Activated T-cell treated with anti-CD3 and anti-CD28 coated beads, Interleukin-2, amount 50 U/mL, for 48 hours (primary cell): ENCODE measurements at regions not wholly inside any gene's neighbourhood (a gene's known extent, or its start where the extent isn't known, plus 50 kb on each side); places are given as distances from the start of the nearest gene placed in this dataset.
"Not testable (repeated sequence)": the region's sequence is repeated elsewhere in the genome, so short reads cannot be mapped to it uniquely, and the experiment has no call there.

ENCODE experiments used
- DNase-seq, 2 experiments: peaks; one replicate each; pipeline ENCODE4 v3.0.0-alpha.2; 2020

DNA sequence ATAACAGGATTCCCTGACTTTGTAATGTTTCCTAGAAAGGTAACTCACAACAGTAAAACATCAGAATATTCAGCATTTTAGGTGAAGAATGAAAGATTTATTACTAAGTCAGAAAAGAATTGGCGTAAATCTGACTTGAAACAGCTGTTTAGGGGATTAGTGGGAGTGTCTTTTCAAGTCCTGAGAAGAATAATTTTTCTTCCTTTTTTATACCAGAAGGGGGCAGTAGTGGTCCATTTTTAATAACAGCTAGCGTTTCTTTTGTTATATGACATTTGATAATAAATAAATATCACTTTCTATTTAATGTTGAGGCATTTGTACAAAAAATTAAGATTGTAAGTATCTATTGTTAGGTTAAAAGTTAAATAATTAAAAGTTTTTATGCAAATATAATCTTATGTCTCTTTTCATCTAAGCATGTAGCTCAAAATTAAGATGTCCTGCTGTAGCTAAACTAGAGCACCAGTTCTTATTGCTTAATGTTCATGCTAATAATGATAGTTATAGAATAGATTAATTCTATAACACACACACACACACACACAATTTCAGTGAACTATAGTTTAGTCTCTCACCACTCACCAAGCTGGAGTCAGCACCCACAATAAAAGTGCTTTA, 258.7 kb upstream of the ARRDC3 start:
- DNase-seq, result no peak

GRCh38 chr5:91639744-91640143, 256.6 kb upstream of the ARRDC3 start:
- DNase-seq, result no peak

DNA sequence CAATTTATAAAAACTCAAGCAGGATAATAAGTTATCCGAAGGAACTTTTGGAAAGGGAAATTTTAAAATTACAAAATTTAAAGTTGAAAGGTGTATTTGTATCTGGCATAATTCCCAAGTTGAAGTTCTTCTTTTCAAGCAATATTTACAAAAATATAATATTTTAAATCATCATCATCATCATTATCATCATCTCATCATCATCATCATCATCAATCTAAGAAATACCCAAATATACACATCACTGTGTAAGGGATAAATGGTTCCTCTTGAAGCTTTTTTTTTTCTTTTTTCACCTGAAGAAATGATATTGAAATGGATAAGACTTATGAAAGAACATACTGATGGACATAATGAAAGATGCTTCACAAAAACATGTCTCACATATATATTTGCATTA, 254.9 kb upstream of the ARRDC3 start:
- no peak for DNase-seq

- no peak for DNase-seq
These were observed 253.0 kb upstream of the ARRDC3 start for GRCh38 chr5:91635950-91636734.

GRCh38 chr5:91632871-91633270, 249.8 kb upstream of the ARRDC3 start:
- DNase-seq, result no peak

- no peak for DNase-seq
These were observed 228.6 kb upstream of the ARRDC3 start for GRCh38 chr5:91611746-91612145.

DNA sequence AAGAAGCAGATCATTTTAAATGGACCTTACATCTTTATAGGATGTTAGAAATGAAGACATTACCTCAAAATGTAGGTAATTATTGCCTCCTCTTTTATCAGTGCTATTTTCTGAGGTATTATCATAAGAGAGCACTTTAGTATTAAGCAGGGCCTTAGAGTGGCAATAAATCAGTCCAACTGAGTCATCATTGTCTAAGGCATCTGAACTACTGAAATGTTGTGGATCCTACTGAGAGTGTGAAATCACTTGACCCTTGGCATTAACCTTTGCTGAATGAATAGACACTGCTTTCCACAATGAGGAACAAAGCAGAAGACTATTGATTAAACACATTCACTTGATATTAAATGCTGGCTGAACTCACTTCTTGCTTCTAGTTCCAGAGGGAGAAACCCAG, 224.6 kb upstream of the ARRDC3 start:
- DNase-seq, result no peak

GRCh38 chr5:91599863-91600262, 216.7 kb upstream of the ARRDC3 start:
- no peak for DNase-seq

- DNase-seq, result no peak
These were observed 215.1 kb upstream of the ARRDC3 start for GRCh38 chr5:91598216-91598615.

DNA sequence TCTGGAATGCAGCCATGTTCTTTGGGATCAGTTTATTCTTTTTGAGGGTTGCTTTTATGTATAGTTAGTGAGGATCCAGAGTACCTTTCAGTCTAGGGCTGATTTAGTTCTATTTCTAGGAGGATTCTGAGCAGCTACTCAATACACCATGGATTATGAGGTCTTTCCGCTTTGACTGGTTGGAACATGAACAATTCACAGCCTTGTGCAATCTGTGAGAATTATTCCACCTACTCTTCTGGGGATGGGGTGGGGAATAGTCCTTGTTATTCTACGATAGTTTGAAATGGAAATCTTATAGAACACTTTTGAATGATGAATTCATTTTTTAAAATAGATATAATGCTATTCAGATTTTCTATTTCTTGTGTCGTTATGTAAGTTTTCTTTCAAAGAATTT, 212.3 kb upstream of the ARRDC3 start:
- DNase-seq, result no peak

DNA sequence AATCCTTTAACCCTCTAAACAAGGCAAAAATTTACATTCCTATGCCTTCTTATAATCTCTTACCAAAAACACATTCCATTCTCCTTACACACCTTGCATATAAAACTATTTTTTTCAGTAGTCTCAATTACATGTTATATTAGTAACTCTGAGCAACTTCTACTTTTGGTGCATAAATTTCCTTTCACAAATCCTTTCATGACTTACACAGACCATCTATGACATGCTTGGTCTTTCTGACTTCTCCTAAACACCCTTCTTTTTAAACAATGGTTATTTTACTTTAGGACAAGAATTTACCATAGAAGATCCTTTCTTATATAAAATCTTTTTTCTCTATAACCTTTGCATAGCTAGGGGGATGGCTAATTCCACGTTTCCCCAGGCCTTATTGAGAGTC, 208.0 kb upstream of the ARRDC3 start:
- DNase-seq, result no peak

DNA sequence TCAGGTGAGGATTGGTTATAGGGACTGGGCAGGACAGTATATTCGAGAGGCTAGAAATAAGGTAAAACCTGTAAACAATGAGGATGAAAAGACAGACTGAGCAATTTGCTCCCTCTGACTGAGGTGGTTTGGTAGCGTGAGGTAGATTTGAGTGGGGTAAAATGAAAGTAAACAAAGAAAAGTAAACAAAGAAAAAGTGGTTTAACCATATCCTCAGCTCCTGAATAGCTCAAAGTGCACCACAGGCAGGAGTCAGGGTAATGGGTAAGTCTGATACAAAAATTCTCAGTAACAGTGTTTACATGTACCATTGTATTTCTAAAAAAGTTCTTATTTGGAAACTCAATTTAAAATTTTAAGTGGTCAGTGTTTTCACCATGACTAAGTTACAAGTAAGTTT, 203.1 kb upstream of the ARRDC3 start:
- no peak for DNase-seq

DNA sequence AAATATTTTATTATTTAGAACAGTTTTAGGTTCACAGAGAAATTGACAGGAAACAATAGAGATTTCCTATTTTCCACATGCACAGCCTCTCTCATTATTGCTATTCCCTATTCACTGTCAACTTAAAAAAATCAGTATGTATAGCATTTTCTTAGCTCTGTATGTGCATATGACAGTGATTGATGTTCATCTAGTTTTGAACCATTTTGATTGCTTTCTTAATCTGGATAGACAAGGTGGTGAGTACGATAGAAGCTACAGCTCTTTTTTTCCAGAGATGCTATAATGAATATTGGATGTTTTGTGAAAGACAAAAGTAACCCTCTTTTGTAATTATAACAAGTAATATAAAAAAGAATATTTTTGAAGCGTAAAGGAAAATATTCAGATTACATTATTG, 201.2 kb upstream of the ARRDC3 start:
- no peak for DNase-seq

DNA sequence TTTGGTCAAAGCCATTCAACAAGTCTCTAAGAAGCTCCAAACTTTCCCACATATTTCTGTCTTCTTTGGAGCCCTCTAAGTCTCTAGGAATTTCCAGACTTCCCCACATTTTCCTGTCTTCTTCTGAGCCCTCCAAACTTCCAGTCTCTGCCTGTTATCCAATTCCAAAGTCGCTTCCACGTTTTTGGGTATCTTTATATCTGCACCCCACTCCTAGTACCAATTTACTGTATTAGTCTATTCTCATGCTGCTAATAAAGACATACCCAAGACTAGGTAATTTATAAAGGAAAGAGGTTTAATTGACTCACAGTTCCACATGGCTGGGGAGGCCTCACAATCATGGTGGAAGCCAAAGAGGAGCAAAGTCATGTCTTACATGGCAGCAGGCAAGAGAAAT, 182.9 kb upstream of the ARRDC3 start:
- not testable (repeated sequence) for DNase-seq

DNA sequence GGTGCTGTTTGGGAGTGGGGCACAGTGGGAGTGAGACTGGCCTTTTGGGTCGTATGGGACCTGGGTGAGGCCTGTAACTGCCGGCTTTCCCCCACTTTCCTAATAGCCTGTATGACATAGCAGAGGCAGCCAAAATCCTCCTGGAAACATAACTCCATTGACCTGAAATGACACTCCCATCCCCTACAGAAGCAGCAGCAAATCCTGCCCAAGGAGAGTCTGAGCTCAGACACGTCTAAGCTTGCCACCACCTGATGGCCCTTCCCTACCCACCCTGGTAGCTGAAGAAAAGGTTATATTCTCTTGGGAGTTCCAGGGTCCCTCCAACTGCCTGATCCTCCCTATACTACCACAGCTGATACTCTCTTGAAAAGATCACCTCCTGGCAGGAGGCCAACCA, 179.8 kb upstream of the ARRDC3 start:
- no peak for DNase-seq

DNA sequence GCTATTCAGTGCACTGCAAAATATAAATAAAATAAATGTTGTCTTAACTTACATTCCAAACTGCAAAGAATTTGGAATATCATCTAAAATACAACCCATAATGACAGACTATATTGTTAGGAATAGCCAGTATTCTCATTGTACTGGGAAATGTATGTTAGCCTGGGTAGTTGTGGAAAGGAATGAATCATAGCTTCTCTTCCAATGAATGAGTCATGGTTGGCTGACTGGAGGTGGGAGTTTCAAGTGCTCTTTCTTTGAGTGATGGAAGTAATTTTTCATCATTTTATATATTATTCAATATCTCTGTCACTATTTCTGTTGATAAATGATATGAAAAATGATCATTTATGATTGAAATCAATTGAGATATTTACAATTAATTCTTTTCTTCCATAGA, 158.6 kb upstream of the ARRDC3 start:
- DNase-seq, result no peak

- no peak for DNase-seq
These were observed 155.1 kb upstream of the ARRDC3 start for GRCh38 chr5:91538179-91538578.

GRCh38 chr5:91535499-91535898, 152.4 kb upstream of the ARRDC3 start:
- no peak for DNase-seq

GRCh38 chr5:91534332-91534731, 151.2 kb upstream of the ARRDC3 start:
- DNase-seq, result no peak

GRCh38 chr5:91532779-91533178, 149.7 kb upstream of the ARRDC3 start:
- DNase-seq, result no peak

- no peak for DNase-seq
These were observed 149.2 kb upstream of the ARRDC3 start for GRCh38 chr5:91532281-91532680.

- no peak for DNase-seq
These were observed 145.7 kb upstream of the ARRDC3 start for GRCh38 chr5:91528831-91529230.

DNA sequence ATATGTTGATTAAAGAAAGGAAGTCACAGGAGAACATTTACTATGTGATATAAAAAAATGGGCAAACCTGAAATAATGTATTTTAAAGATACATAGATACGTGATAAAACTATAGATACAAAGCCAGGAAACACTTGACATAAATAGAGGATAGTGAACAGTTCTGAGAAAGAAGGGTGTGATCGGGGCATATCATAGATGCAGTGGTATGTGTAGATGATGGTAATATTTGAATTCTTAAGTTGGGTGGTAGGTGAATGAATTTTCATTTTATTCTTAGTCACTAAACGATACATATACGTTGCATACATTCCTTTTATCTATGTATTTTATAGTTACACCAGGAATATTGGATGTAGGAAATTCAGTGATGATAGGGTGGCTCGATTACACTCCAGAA, 138.7 kb upstream of the ARRDC3 start:
- DNase-seq, result no peak

GRCh38 chr5:91521334-91521733, 138.2 kb upstream of the ARRDC3 start:
- no peak for DNase-seq

- no peak for DNase-seq
These were observed 131.3 kb upstream of the ARRDC3 start for GRCh38 chr5:91514400-91514799.
